GM21423 (cell line): ENCODE measurements at regions not wholly inside any gene's neighbourhood (a gene's known extent, or its start where the extent isn't known, plus 50 kb on each side); places are given as distances from the start of the nearest gene placed in this dataset.

Experiments used
- ATAC-seq: cut with Tn5 transposase; IDR thresholded peaks from one replicate; pipeline ENCODE4 v1.9.1; 2021; ENCODE audit warnings: mild to moderate bottlenecking, moderate library complexity; ENCODE audit not compliant: unreplicated experiment

- ATAC-seq: no peak
Observed at GRCh38 chr6:166776571-166776970, 149.5 kb upstream of the RPS6KA2 start.

- ATAC-seq: no peak
Observed at GRCh38 chr6:166775923-166776220, 148.8 kb upstream of the RPS6KA2 start.

GRCh38 chr6:166775180-166775922, 148.3 kb upstream of the RPS6KA2 start:
- ATAC-seq: no peak

- no peak for ATAC-seq
Observed at GRCh38 chr6:166774770-166775169, 147.7 kb upstream of the RPS6KA2 start.

GRCh38 chr6:166774292-166774691, 147.2 kb upstream of the RPS6KA2 start:
- no peak for ATAC-seq

- no peak for ATAC-seq
Observed at GRCh38 chr6:166772518-166772917, 145.5 kb upstream of the RPS6KA2 start.

- ATAC-seq: no peak
Observed at GRCh38 chr6:166771701-166772100, 144.7 kb upstream of the RPS6KA2 start.

GRCh38 chr6:166770216-166771116, 143.4 kb upstream of the RPS6KA2 start:
- no peak for ATAC-seq

- no peak for ATAC-seq
Observed at GRCh38 chr6:166769648-166770047, 142.6 kb upstream of the RPS6KA2 start.

GRCh38 chr6:166768761-166769160, 141.7 kb upstream of the RPS6KA2 start:
- ATAC-seq: no peak

GRCh38 chr6:166767230-166767629, 140.2 kb upstream of the RPS6KA2 start:
- no peak for ATAC-seq

- no peak for ATAC-seq
Observed at GRCh38 chr6:166766769-166767168, 139.7 kb upstream of the RPS6KA2 start.

- no peak for ATAC-seq
Observed at GRCh38 chr6:166765234-166765541, 138.1 kb upstream of the RPS6KA2 start.

GRCh38 chr6:166764473-166765233, 137.6 kb upstream of the RPS6KA2 start:
- ATAC-seq: no peak

- no peak for ATAC-seq
Observed at GRCh38 chr6:166763606-166764472, 136.8 kb upstream of the RPS6KA2 start.

- ATAC-seq: no peak
Observed at GRCh38 chr6:166761801-166762200, 134.8 kb upstream of the RPS6KA2 start.

- ATAC-seq: no peak
Observed at GRCh38 chr6:166760288-166760687, 133.2 kb upstream of the RPS6KA2 start.

- ATAC-seq: no peak
Observed at GRCh38 chr6:166758136-166758704, 131.2 kb upstream of the RPS6KA2 start.

- no peak for ATAC-seq
Observed at GRCh38 chr6:166757232-166758135, 130.4 kb upstream of the RPS6KA2 start.
